ENCODE measurements at regions not wholly inside any gene's neighbourhood (a gene's known extent, or its start where the extent isn't known, plus 50 kb on each side); places are given as distances from the start of the nearest gene placed in this dataset.
A peak's percentile ranks its signal among the peaks of the same experiment; 100 is the strongest.

- peaks cover 2% of the 10 kb centered on the region for H3K36me3 ChIP-seq (ENCODE audit: control insufficient read depth, insufficient read depth, low read length)
Observed at GRCh38 chr17:77398274-77398673, 257.5 kb downstream of the SEC14L1 start.

GRCh38 chr17:77399319-77399957 lies 258.7 kb downstream of the SEC14L1 start:
- Histone ChIP-seq H3K36me3 (ENCODE audit: control insufficient read depth, insufficient read depth, low read length) (peaks cover 2% of the 10 kb centered on the region), H3K27me3 (replicated peaks; ENCODE audit: control insufficient read depth, insufficient read depth, low read length) (no peaks in the 10 kb centered on the region), H3K4me3 (replicated peaks; ENCODE audit: low read depth, low read length) (no peak overlapping the region)
- DNase-seq (ENCODE audit: extremely low read depth, insufficient read length): no peak
- TF ChIP-seq CTCF (IDR thresholded peaks at IDR 0.05; ENCODE audit: insufficient read depth, low read length, poor library complexity, severe bottlenecking): no peak

More at GRCh38 chr17:77398274-77398673, 257.5 kb downstream of the SEC14L1 start:
- DNase-seq (ENCODE audit: extremely low read depth, insufficient read length): no peak
- TF ChIP-seq CTCF (IDR thresholded peaks at IDR 0.05; ENCODE audit: insufficient read depth, low read length, poor library complexity, severe bottlenecking): no peak
- Histone ChIP-seq H3K4me3 (replicated peaks; ENCODE audit: low read depth, low read length) (no peak overlapping the region), H3K27me3 (replicated peaks; ENCODE audit: control insufficient read depth, insufficient read depth, low read length) (no peaks in the 10 kb centered on the region)

GRCh38 chr17:77400445-77400870 lies 259.7 kb downstream of the SEC14L1 start:
- peak; percentile 50 for DNase-seq (ENCODE audit: extremely low read depth, insufficient read length)
- H3K4me3 ChIP-seq (replicated peaks; ENCODE audit: low read depth, low read length): no peak overlapping the region
- H3K36me3 ChIP-seq (ENCODE audit: control insufficient read depth, insufficient read depth, low read length): peaks cover 2% of the 10 kb centered on the region
- peak; percentile 73 for TF ChIP-seq CTCF (IDR thresholded peaks at IDR 0.05; ENCODE audit: insufficient read depth, low read length, poor library complexity, severe bottlenecking)
- H3K27me3 ChIP-seq (replicated peaks; ENCODE audit: control insufficient read depth, insufficient read depth, low read length): no peaks in the 10 kb centered on the region

GRCh38 chr17:77402159-77402731 lies 261.5 kb downstream of the SEC14L1 start:
- H3K4me3 ChIP-seq (replicated peaks; ENCODE audit: low read depth, low read length): no peak overlapping the region
- peaks cover 2% of the 10 kb centered on the region for H3K36me3 ChIP-seq (ENCODE audit: control insufficient read depth, insufficient read depth, low read length)
- DNase-seq (ENCODE audit: extremely low read depth, insufficient read length): no peak
- no peaks in the 10 kb centered on the region for H3K27me3 ChIP-seq (replicated peaks; ENCODE audit: control insufficient read depth, insufficient read depth, low read length)
- no peak for TF ChIP-seq CTCF (IDR thresholded peaks at IDR 0.05; ENCODE audit: insufficient read depth, low read length, poor library complexity, severe bottlenecking)

GRCh38 chr17:77403854-77404253 lies 263.1 kb downstream of the SEC14L1 start:
- peaks cover 4% of the 10 kb centered on the region for H3K36me3 ChIP-seq (ENCODE audit: control insufficient read depth, insufficient read depth, low read length)
- no peak for DNase-seq (ENCODE audit: extremely low read depth, insufficient read length)
- H3K4me3 ChIP-seq (replicated peaks; ENCODE audit: low read depth, low read length): no peak overlapping the region
- TF ChIP-seq CTCF (IDR thresholded peaks at IDR 0.05; ENCODE audit: insufficient read depth, low read length, poor library complexity, severe bottlenecking): no peak
- no peaks in the 10 kb centered on the region for H3K27me3 ChIP-seq (replicated peaks; ENCODE audit: control insufficient read depth, insufficient read depth, low read length)

Measured in GM06990 (cell line).